Kidney (tissue), 13 donors: ENCODE measurements at regions not wholly inside any gene's neighbourhood (a gene's known extent, or its start where the extent isn't known, plus 50 kb on each side); places are given as distances from the start of the nearest gene placed in this dataset.
A peak's percentile ranks its signal among the peaks of the same experiment; 100 is the strongest.

Source experiments
- DNase-seq, 5 donors: peaks; one replicate each; pipeline ENCODE4 v3.0.0-alpha.2; 2013 to 2020
- FAIRE-seq: peaks from 2 replicates; lab custom pipeline; 2012; peaks lifted over from hg19 to GRCh38; lab: Jason Lieb, UNC
- H3K27ac ChIP-seq, 2 donors: one replicate each; pipeline ENCODE4 v1.7.0; 2013; ENCODE audit warnings: low read depth in 2 of 2, low read length in 2 of 2, inconsistent platforms in 1 of 2
- H3K27me3 ChIP-seq: one replicate; pipeline ENCODE4 v1.7.1; 2013; ENCODE audit warnings: low read length, inconsistent platforms; ENCODE audit not compliant: control insufficient read depth, insufficient read depth
- H3K36me3 ChIP-seq, 3 donors: one replicate each; pipeline versions ENCODE4 v1.7.0 to v1.7.1; 2013; ENCODE audit warnings: low read length in 3 of 3, control low read depth in 1 of 3, inconsistent platforms in 1 of 3; ENCODE audit not compliant: insufficient read depth in 3 of 3, control insufficient read depth in 2 of 3
- H3K4me1 ChIP-seq, 3 donors: one replicate each; pipeline versions ENCODE4 v1.7.0 to v1.7.1; 2013; ENCODE audit warnings: low read length in 3 of 3, inconsistent platforms in 1 of 3, low read depth in 1 of 3; ENCODE audit not compliant: control insufficient read depth in 2 of 3, insufficient read depth in 2 of 3
- H3K4me3 ChIP-seq, 3 donors: one replicate each; pipeline versions ENCODE4 v1.7.0 to v1.8.1; 2013; ENCODE audit warnings: low read length in 3 of 3, control low read depth in 1 of 3, inconsistent platforms in 1 of 3
- H3K9ac ChIP-seq, 3 donors: one replicate each; pipeline versions ENCODE4 v1.7.0 to v1.7.1; 2013; ENCODE audit warnings: low read length in 3 of 3, control low read depth in 1 of 3, inconsistent platforms in 1 of 3
- H3K9me3 ChIP-seq, 3 donors: one replicate each; pipeline versions ENCODE4 v1.7.0 to v1.7.1; 2013; ENCODE audit warnings: low read length in 3 of 3, control low read depth in 1 of 3, inconsistent platforms in 1 of 3; ENCODE audit not compliant: control insufficient read depth in 2 of 3, insufficient read depth in 1 of 3
- CTCF ChIP-seq: IDR thresholded peaks from 3 replicates; pipeline ENCODE4 v1.5.1; 2012; ENCODE audit warnings: mild to moderate bottlenecking, moderate library complexity, borderline replicate concordance; ENCODE audit not compliant: insufficient read depth; ENCODE audit errors: extremely low read depth
- intact Hi-C: fragments of 100-400 bp; cut with DNase I; formaldehyde crosslinking; loops from one replicate; pipeline ENCODE4 v1.11.1; 2022
- donor health status: control.
- donor health status: control.
- donor health status: control.
- donor health status: control.
- donor health status: control.
- donor health status: DM: yes; HTN: yes; CAD: no.
- donor health status: Normal renal cell carcinoma (clear cell type).

- Histone ChIP-seq H3K4me1 (no peaks in the 10 kb centered on the region), H3K9ac (no peak overlapping the region), H3K9me3 (no peaks in the 10 kb centered on the region), H3K27me3 (no peaks in the 10 kb centered on the region), H3K27ac (no peak overlapping the region), H3K36me3 (no peaks in the 10 kb centered on the region), H3K4me3 (no peak overlapping the region)
- intact Hi-C loops = no loop called here
- TF ChIP-seq CTCF = no peak
- FAIRE-seq (no peak), DNase-seq (no peak)
Observed at GRCh38 chr7:34330308-34330707, 327.7 kb upstream of the NPSR1 start.

GRCh38 chr7:34331102-34331501 lies 326.9 kb upstream of the NPSR1 start:
- no peaks in the 10 kb centered on the region for H3K4me1 ChIP-seq
- H3K27me3 ChIP-seq = no peaks in the 10 kb centered on the region
- no peak overlapping the region for H3K9ac ChIP-seq
- H3K9me3 ChIP-seq = no peaks in the 10 kb centered on the region
- FAIRE-seq (no peak), DNase-seq (no peak)
- H3K36me3 ChIP-seq = no peaks in the 10 kb centered on the region
- no peak overlapping the region for H3K27ac ChIP-seq
- no peak overlapping the region for H3K4me3 ChIP-seq
- TF ChIP-seq CTCF = no peak
- intact Hi-C loops = no loop called here

- peak in 3 of 5 donors; percentile 26 to 53 (median 51) for DNase-seq
- no peak overlapping the region for H3K4me3 ChIP-seq
- no peak for TF ChIP-seq CTCF
Observed at GRCh38 chr7:34332006-34332405, 326.0 kb upstream of the NPSR1 start.

GRCh38 chr7:34333184-34333583 lies 324.8 kb upstream of the NPSR1 start:
- no peaks in the 10 kb centered on the region for H3K9me3 ChIP-seq
- no peaks in the 10 kb centered on the region for H3K27me3 ChIP-seq
- no peak overlapping the region for H3K9ac ChIP-seq
- FAIRE-seq = no peak
- TF ChIP-seq CTCF = no peak
- intact Hi-C loops = no loop called here
- H3K4me1 ChIP-seq = no peaks in the 10 kb centered on the region
- H3K27ac ChIP-seq = no peak overlapping the region
- no peaks in the 10 kb centered on the region for H3K36me3 ChIP-seq
- no peak for DNase-seq
- H3K4me3 ChIP-seq = no peak overlapping the region

More at GRCh38 chr7:34332006-34332405, 326.0 kb upstream of the NPSR1 start:
- Histone ChIP-seq H3K27me3 (no peaks in the 10 kb centered on the region), H3K9ac (no peak overlapping the region), H3K4me1 (no peaks in the 10 kb centered on the region), H3K9me3 (no peaks in the 10 kb centered on the region), H3K36me3 (no peaks in the 10 kb centered on the region), H3K27ac (no peak overlapping the region)
- intact Hi-C loops = no loop called here
- FAIRE-seq = no peak
